ENCODE measurements at regions not wholly inside any gene's neighbourhood (a gene's known extent, or its start where the extent isn't known, plus 50 kb on each side); places are given as distances from the start of the nearest gene placed in this dataset.
"Not testable (repeated sequence)": the region's sequence is repeated elsewhere in the genome, so short reads cannot be mapped to it uniquely, and the experiment has no call there.

- DNase-seq, result no peak
Observed at GRCh38 chr3:10707400-10708215, 108.4 kb upstream of the SLC6A11 start.

- no peak for DNase-seq
Observed at GRCh38 chr3:10708216-10708893, 107.7 kb upstream of the SLC6A11 start.

GRCh38 chr3:10709110-10709781 is 106.8 kb upstream of the SLC6A11 start:
- no peak for DNase-seq

GRCh38 chr3:10712121-10712520 is 103.9 kb upstream of the SLC6A11 start:
- no peak for DNase-seq

- DNase-seq, result no peak
Observed at GRCh38 chr3:10713656-10714055, 102.4 kb upstream of the SLC6A11 start.

GRCh38 chr3:10715886-10716285 is 100.1 kb upstream of the SLC6A11 start:
- no peak for DNase-seq

GRCh38 chr3:10716964-10717363 is 99.1 kb upstream of the SLC6A11 start:
- DNase-seq, result no peak

- DNase-seq, result no peak
Observed at GRCh38 chr3:10717756-10718155, 98.3 kb upstream of the SLC6A11 start.

- DNase-seq, result no peak
Observed at GRCh38 chr3:10721101-10721500, 94.9 kb upstream of the SLC6A11 start.

- DNase-seq, result no peak
Observed at GRCh38 chr3:10722911-10723310, 93.1 kb upstream of the SLC6A11 start.

GRCh38 chr3:10723991-10724390 is 92.0 kb upstream of the SLC6A11 start:
- no peak for DNase-seq

GRCh38 chr3:10725067-10725466 is 91.0 kb upstream of the SLC6A11 start:
- no peak for DNase-seq

GRCh38 chr3:10725846-10726245 is 90.2 kb upstream of the SLC6A11 start:
- DNase-seq, result no peak

- DNase-seq, result no peak
Observed at GRCh38 chr3:10726787-10727186, 89.2 kb upstream of the SLC6A11 start.

- no peak for DNase-seq
Observed at GRCh38 chr3:10729439-10729838, 86.6 kb upstream of the SLC6A11 start.

- no peak for DNase-seq
Observed at GRCh38 chr3:10732292-10732691, 83.7 kb upstream of the SLC6A11 start.

GRCh38 chr3:10733297-10733696 is 82.7 kb upstream of the SLC6A11 start:
- no peak for DNase-seq

- not testable (repeated sequence) for DNase-seq
Observed at GRCh38 chr3:10736444-10736843, 79.6 kb upstream of the SLC6A11 start.

GRCh38 chr3:10737785-10738184 is 78.2 kb upstream of the SLC6A11 start:
- no peak for DNase-seq

- DNase-seq, result no peak
Observed at GRCh38 chr3:10738688-10739372, 77.2 kb upstream of the SLC6A11 start.

- DNase-seq, result no peak
Observed at GRCh38 chr3:10740954-10741353, 75.1 kb upstream of the SLC6A11 start.

GRCh38 chr3:10741891-10742671 is 73.9 kb upstream of the SLC6A11 start:
- no peak for DNase-seq

Data from NCI-H1694 (cell line).